ENCODE measurements at regions not wholly inside any gene's neighbourhood (a gene's known extent, or its start where the extent isn't known, plus 50 kb on each side); places are given as distances from the start of the nearest gene placed in this dataset.

DNA sequence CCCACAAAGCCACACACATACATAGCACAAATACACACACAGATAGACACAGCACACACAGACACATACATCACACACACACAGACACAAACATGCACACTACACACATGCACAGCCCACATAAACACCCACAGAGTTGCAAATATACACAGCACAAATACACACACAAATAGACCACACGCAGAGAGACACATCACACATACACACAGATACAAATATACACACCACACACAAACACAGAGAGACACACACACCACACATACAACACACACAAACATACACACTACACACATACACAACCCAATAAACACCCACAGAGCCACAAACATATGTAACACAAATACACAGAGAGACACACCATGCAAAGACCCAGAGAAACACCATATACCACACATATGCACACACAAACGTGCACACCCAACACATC is 154.9 kb downstream of the GLUL start:
- TF ChIP-seq GATA3 (IDR thresholded peaks at IDR 0.05; ENCODE audit: low read depth, low read length), result no peak
- TF ChIP-seq GATA2 (IDR thresholded peaks at IDR 0.05; ENCODE audit: low read depth, low read length), result no peak
